Loucy (cell line): ENCODE measurements at regions not wholly inside any gene's neighbourhood (a gene's known extent, or its start where the extent isn't known, plus 50 kb on each side); places are given as distances from the start of the nearest gene placed in this dataset.

Experiments
- EZH2phosphoT487 ChIP-seq: fragments of 200-600 bp; IDR thresholded peaks from 2 replicates; pipeline ENCODE4 v1.6.1; 2018; ENCODE audit warnings: antibody characterized with exemption, mild to moderate bottlenecking, moderate library complexity, borderline replicate concordance
- TF ChIP-seq, protein P1 (sequence below): fragments of 200-600 bp; sonication (generic); conservative IDR thresholded peaks from 2 replicates; pipeline ENCODE4 v1.5.1; 2014; ENCODE audit warnings: mild to moderate bottlenecking, antibody characterized with exemption, low read length

DNA sequence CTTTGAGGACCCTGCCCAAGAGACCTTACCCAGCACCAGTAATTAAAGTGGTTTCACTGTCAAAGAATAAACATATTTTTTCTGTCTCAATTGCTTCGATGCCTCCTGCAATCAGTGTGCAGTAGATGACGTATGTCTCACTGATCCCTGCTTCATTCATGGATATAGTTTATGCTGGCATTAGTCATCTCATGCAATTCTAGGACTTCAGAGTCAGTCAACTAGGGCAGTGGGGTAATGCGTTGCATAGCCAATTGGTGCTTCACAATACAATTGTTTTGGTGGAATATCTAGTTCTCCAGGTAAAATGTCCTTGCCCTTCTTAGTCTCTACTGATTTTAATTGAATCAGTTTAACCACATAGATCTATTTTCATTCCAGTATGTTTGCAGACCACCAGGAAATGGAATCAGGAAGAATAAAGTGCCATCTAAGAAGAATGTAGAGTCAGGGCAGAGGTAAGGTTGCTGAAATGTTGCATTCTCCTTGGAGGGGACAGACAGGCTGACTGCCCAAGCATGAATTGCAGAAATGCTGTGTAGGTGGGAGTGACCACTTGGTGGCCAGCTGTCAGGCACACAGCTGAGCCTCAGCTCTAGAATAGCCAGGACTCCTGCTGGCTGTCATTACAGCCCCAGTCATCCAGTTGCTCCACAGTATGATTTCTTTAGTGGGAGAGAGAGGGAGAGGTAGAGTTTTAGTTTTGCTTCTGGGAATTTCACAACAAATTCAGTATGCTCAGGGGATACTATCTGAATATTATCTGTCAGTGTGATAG, 73.5 kb upstream of the MEGF10 start:
- TF ChIP-seq, protein P1, sequence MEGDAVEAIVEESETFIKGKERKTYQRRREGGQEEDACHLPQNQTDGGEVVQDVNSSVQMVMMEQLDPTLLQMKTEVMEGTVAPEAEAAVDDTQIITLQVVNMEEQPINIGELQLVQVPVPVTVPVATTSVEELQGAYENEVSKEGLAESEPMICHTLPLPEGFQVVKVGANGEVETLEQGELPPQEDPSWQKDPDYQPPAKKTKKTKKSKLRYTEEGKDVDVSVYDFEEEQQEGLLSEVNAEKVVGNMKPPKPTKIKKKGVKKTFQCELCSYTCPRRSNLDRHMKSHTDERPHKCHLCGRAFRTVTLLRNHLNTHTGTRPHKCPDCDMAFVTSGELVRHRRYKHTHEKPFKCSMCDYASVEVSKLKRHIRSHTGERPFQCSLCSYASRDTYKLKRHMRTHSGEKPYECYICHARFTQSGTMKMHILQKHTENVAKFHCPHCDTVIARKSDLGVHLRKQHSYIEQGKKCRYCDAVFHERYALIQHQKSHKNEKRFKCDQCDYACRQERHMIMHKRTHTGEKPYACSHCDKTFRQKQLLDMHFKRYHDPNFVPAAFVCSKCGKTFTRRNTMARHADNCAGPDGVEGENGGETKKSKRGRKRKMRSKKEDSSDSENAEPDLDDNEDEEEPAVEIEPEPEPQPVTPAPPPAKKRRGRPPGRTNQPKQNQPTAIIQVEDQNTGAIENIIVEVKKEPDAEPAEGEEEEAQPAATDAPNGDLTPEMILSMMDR: no peak
- TF ChIP-seq EZH2phosphoT487: no peak
